Astrocyte of the cerebellum (primary cell): ENCODE measurements at regions not wholly inside any gene's neighbourhood (a gene's known extent, or its start where the extent isn't known, plus 50 kb on each side); places are given as distances from the start of the nearest gene placed in this dataset.

ENCODE experiments used
- DNase-seq: peaks from one replicate; pipeline ENCODE4 v3.0.0-alpha.2; 2011; ENCODE audit warnings: low read depth
- H3K4me3 ChIP-seq: 2 replicates; pipeline ENCODE4 v1.5.1; 2011; ENCODE audit warnings: mild to moderate bottlenecking, low read depth, low read length, moderate library complexity
- CTCF ChIP-seq: IDR thresholded peaks from 2 replicates; pipeline ENCODE4 v1.5.1; 2012; ENCODE audit warnings: low read length, low read depth, moderate library complexity, mild to moderate bottlenecking; ENCODE audit errors: missing control alignments
- in situ Hi-C: cut with HindIII; loops from 2 replicates; pipeline ENCODE4 v1.10.0; 2017; ENCODE audit warnings: low sequenced_read_pairs

- in situ Hi-C loops: no loop called here
- no peak for TF ChIP-seq CTCF
- DNase-seq: no peak
- H3K4me3 ChIP-seq: no peak overlapping the region
Observed at GRCh38 chrX:9278475-9279233, 186.2 kb upstream of the TBL1X start.

- no peak for DNase-seq
- no peak for TF ChIP-seq CTCF
- in situ Hi-C loops: no loop called here
- H3K4me3 ChIP-seq: no peak overlapping the region
Observed at GRCh38 chrX:9279234-9279544, 185.7 kb upstream of the TBL1X start.

- in situ Hi-C loops: no loop called here
- no peak for TF ChIP-seq CTCF
Observed at GRCh38 chrX:9280831-9281230, 184.0 kb upstream of the TBL1X start.

GRCh38 chrX:9282325-9282724, 182.5 kb upstream of the TBL1X start:
- no peak for DNase-seq
- in situ Hi-C loops: no loop called here
- H3K4me3 ChIP-seq: no peak overlapping the region
- no peak for TF ChIP-seq CTCF

More at GRCh38 chrX:9280831-9281230, 184.0 kb upstream of the TBL1X start:
- DNase-seq: no peak
- no peak overlapping the region for H3K4me3 ChIP-seq

GRCh38 chrX:9285342-9285771, 179.5 kb upstream of the TBL1X start:
- no peak overlapping the region for H3K4me3 ChIP-seq
- TF ChIP-seq CTCF: no peak
- no peak for DNase-seq
- in situ Hi-C loops: no loop called here

- DNase-seq: no peak
- no peak for TF ChIP-seq CTCF
Observed at GRCh38 chrX:9286234-9286633, 178.6 kb upstream of the TBL1X start.

GRCh38 chrX:9291629-9292028, 173.2 kb upstream of the TBL1X start:
- DNase-seq: no peak
- in situ Hi-C loops: no loop called here
- TF ChIP-seq CTCF: no peak
- no peak overlapping the region for H3K4me3 ChIP-seq

More at GRCh38 chrX:9286234-9286633, 178.6 kb upstream of the TBL1X start:
- H3K4me3 ChIP-seq: no peak overlapping the region
- in situ Hi-C loops: no loop called here
